ENCODE measurements at regions not wholly inside any gene's neighbourhood (a gene's known extent, or its start where the extent isn't known, plus 50 kb on each side); places are given as distances from the start of the nearest gene placed in this dataset.

- Histone ChIP-seq H3K4me3 (ENCODE audit: low read length) (no peak overlapping the region), H3K4me1 (ENCODE audit: insufficient read depth, low read length) (no peaks in the 10 kb centered on the region), H3K27me3 (ENCODE audit: control insufficient read depth in 1 of 2, insufficient read depth in 2 of 2, low read length in 2 of 2) (peaks cover 0 to 6% of the 10 kb centered on the region in 2 experiments), H3K36me3 (ENCODE audit: insufficient read depth, low read length) (no peaks in the 10 kb centered on the region), H3K27ac (ENCODE audit: low read depth in 1 of 2, low read length in 2 of 2) (no peak overlapping the region), H3K9me3 (ENCODE audit: control insufficient read depth in 1 of 2, insufficient read depth in 1 of 2, low read length in 2 of 2) (no peaks in the 10 kb centered on the region)
- CTCF ChIA-PET = no interaction called here
- H3K4me3 Mint-ChIP-seq = no peak overlapping the region
- H3K27me3 Mint-ChIP-seq = peaks cover under 1% of the 10 kb centered on the region
- H3K4me1 Mint-ChIP-seq (ENCODE audit: low read depth) = no peaks in the 10 kb centered on the region
- ATAC-seq (ENCODE audit: poor library complexity) (no peak), DNase-seq (no peak)
- POLR2A ChIA-PET = no interaction called here
- H3K36me3 Mint-ChIP-seq (ENCODE audit: low read depth) = no peaks in the 10 kb centered on the region
- no peak overlapping the region for H3K27ac Mint-ChIP-seq
- intact Hi-C loops (cut with DNase I, micrococcal nuclease) = no loop called here
- no peaks in the 10 kb centered on the region for H3K9me3 Mint-ChIP-seq
- no peak for TF ChIP-seq CTCF (IDR thresholded peaks at IDR 0.05)
Observed at GRCh38 chr2:221286406-221286805, 285.7 kb downstream of the EPHA4 start.

GRCh38 chr2:221289389-221289788, 282.7 kb downstream of the EPHA4 start:
- Mint-ChIP-seq H3K27me3 (no peaks in the 10 kb centered on the region), H3K27ac (no peak overlapping the region)
- intact Hi-C loops (cut with DNase I, micrococcal nuclease) = no loop called here

GRCh38 chr2:221289846-221290245, 282.3 kb downstream of the EPHA4 start:
- H3K4me1 ChIP-seq (ENCODE audit: insufficient read depth, low read length) = no peaks in the 10 kb centered on the region
- H3K36me3 ChIP-seq (ENCODE audit: insufficient read depth, low read length) = no peaks in the 10 kb centered on the region
- no peaks in the 10 kb centered on the region for H3K27me3 ChIP-seq (ENCODE audit: control insufficient read depth in 1 of 2, insufficient read depth in 2 of 2, low read length in 2 of 2)
- intact Hi-C loops (cut with DNase I, micrococcal nuclease) = no loop called here
- ChIA-PET POLR2A (no interaction called here), CTCF (no interaction called here)
- H3K4me3 Mint-ChIP-seq = no peak overlapping the region
- no peak overlapping the region for H3K27ac Mint-ChIP-seq
- no peaks in the 10 kb centered on the region for H3K27me3 Mint-ChIP-seq
- no peak for DNase-seq
- no peak overlapping the region for H3K27ac ChIP-seq (ENCODE audit: low read depth in 1 of 2, low read length in 2 of 2)
- ATAC-seq (ENCODE audit: poor library complexity) = no peak
- H3K9me3 ChIP-seq (ENCODE audit: control insufficient read depth in 1 of 2, insufficient read depth in 1 of 2, low read length in 2 of 2) = no peaks in the 10 kb centered on the region
- no peak for TF ChIP-seq CTCF (IDR thresholded peaks at IDR 0.05)
- H3K4me3 ChIP-seq (ENCODE audit: low read length) = no peak overlapping the region
- H3K9me3 Mint-ChIP-seq = no peaks in the 10 kb centered on the region
- no peaks in the 10 kb centered on the region for H3K36me3 Mint-ChIP-seq (ENCODE audit: low read depth)
- no peaks in the 10 kb centered on the region for H3K4me1 Mint-ChIP-seq (ENCODE audit: low read depth)

More at GRCh38 chr2:221289389-221289788, 282.7 kb downstream of the EPHA4 start:
- no peaks in the 10 kb centered on the region for H3K9me3 ChIP-seq (ENCODE audit: control insufficient read depth in 1 of 2, insufficient read depth in 1 of 2, low read length in 2 of 2)
- Mint-ChIP-seq H3K4me3 (no peak overlapping the region), H3K36me3 (ENCODE audit: low read depth) (no peaks in the 10 kb centered on the region), H3K9me3 (no peaks in the 10 kb centered on the region), H3K4me1 (ENCODE audit: low read depth) (no peaks in the 10 kb centered on the region)
- ChIA-PET CTCF (no interaction called here), POLR2A (no interaction called here)
- H3K4me1 ChIP-seq (ENCODE audit: insufficient read depth, low read length) = no peaks in the 10 kb centered on the region
- TF ChIP-seq CTCF (IDR thresholded peaks at IDR 0.05) = no peak
- H3K4me3 ChIP-seq (ENCODE audit: low read length) = no peak overlapping the region
- H3K36me3 ChIP-seq (ENCODE audit: insufficient read depth, low read length) = no peaks in the 10 kb centered on the region
- ATAC-seq (ENCODE audit: poor library complexity) (no peak), DNase-seq (no peak)
- H3K27me3 ChIP-seq (ENCODE audit: control insufficient read depth in 1 of 2, insufficient read depth in 2 of 2, low read length in 2 of 2) = no peaks in the 10 kb centered on the region
- no peak overlapping the region for H3K27ac ChIP-seq (ENCODE audit: low read depth in 1 of 2, low read length in 2 of 2)
